IMR-90 (cell line): ENCODE measurements at regions not wholly inside any gene's neighbourhood (a gene's known extent, or its start where the extent isn't known, plus 50 kb on each side); places are given as distances from the start of the nearest gene placed in this dataset.

ENCODE experiments used
- ATAC-seq: fragments of 200-7000 bp; cut with Tn5 transposase; 2 replicates; pipeline ENCODE4 v1.9.1; 2020; ENCODE audit warnings: low read depth, mild to moderate bottlenecking, moderate library complexity
- BruUV-seq: library from RNA; stranded (reverse); fragments of 400-500 nt; replicated peaks from 2 replicates; lab custom pipeline; 2021; lab: Mats Ljungman, UMichigan
- CTCF ChIA-PET: fragments of 300-600 bp; formaldehyde crosslinking; extraction: SDS; loops from one replicate; lab custom pipeline; 2021; ENCODE audit warnings: antibody characterized with exemption; lab: Yijun Ruan, JAX
- POLR2A ChIA-PET: fragments of 300-600 bp; sonication (Branson Sonifier 250); formaldehyde crosslinking; loops from one replicate; lab custom pipeline; 2022; ENCODE audit warnings: antibody characterized with exemption; ENCODE audit not compliant: unreplicated experiment; lab: Charles Lee
- DNase-seq: peaks from one replicate; pipeline ENCODE4 v3.0.0; 2013
- H2AFZ ChIP-seq: replicated peaks from 2 replicates; pipeline ENCODE3; 2013; ENCODE audit warnings: low read length, mild to moderate bottlenecking; ENCODE audit not compliant: poor library complexity
- H2AK5ac ChIP-seq: 2 replicates; pipeline ENCODE4 v1.6.1; 2013; ENCODE audit warnings: low read depth, low read length, inconsistent platforms
- H2AK9ac ChIP-seq: replicated peaks from 2 replicates; pipeline ENCODE3; 2013; ENCODE audit warnings: mild to moderate bottlenecking, low read depth, low read length, moderate library complexity; ENCODE audit not compliant: poor library complexity
- H2BK120ac ChIP-seq: 2 replicates; pipeline ENCODE4 v1.6.1; 2013; ENCODE audit warnings: low read depth, low read length, inconsistent platforms
- H2BK15ac ChIP-seq: 3 replicates; pipeline ENCODE4 v1.6.1; 2013; ENCODE audit warnings: low read depth, low read length, inconsistent platforms
- H2BK20ac ChIP-seq: 2 replicates; pipeline ENCODE4 v1.6.1; 2013; ENCODE audit warnings: low read depth, mild to moderate bottlenecking, inconsistent platforms, low read length, moderate library complexity
- H2BK5ac ChIP-seq: 2 replicates; pipeline ENCODE4 v1.6.1; 2013; ENCODE audit warnings: mild to moderate bottlenecking, low read depth, low read length, inconsistent platforms; ENCODE audit not compliant: poor library complexity, severe bottlenecking
- H3K14ac ChIP-seq: replicated peaks from 2 replicates; pipeline ENCODE4 v1.6.1; 2013; ENCODE audit warnings: low read depth, low read length, inconsistent platforms
- H3K18ac ChIP-seq: 2 replicates; pipeline ENCODE4 v1.6.1; 2013; ENCODE audit warnings: low read depth, low read length, control low read depth
- H3K23ac ChIP-seq: 2 replicates; pipeline ENCODE4 v1.6.1; 2013; ENCODE audit warnings: low read depth, low read length, inconsistent platforms
- H3K27ac ChIP-seq: 2 replicates; pipeline ENCODE4 v1.5.1; 2013; ENCODE audit warnings: mild to moderate bottlenecking, control low read depth, low read length; ENCODE audit not compliant: insufficient read depth
- H3K27me3 ChIP-seq: 2 replicates; pipeline ENCODE4 v1.6.1; 2013; ENCODE audit warnings: low read length; ENCODE audit not compliant: control insufficient read depth, insufficient read depth
- H3K36me3 ChIP-seq: 2 replicates; pipeline ENCODE4 v1.6.1; 2013; ENCODE audit warnings: low read length, mixed read lengths; ENCODE audit not compliant: control insufficient read depth, insufficient read depth
- H3K4ac ChIP-seq: 2 replicates; pipeline ENCODE4 v1.6.1; 2013; ENCODE audit warnings: low read depth, low read length, inconsistent platforms
- H3K4me1 ChIP-seq: 2 replicates; pipeline ENCODE4 v1.6.1; 2013; ENCODE audit warnings: low read length, mixed read lengths; ENCODE audit not compliant: control insufficient read depth, insufficient read depth
- H3K4me2 ChIP-seq: 2 replicates; pipeline ENCODE4 v1.6.1; 2013; ENCODE audit warnings: low read depth, mild to moderate bottlenecking, control low read depth, low read length, moderate library complexity
- H3K4me3 ChIP-seq: 2 replicates; pipeline ENCODE4 v1.5.1; 2013; ENCODE audit warnings: low read depth, mild to moderate bottlenecking, control low read depth, low read length, moderate library complexity; ENCODE audit not compliant: insufficient read depth
- H3K56ac ChIP-seq: 2 replicates; pipeline ENCODE4 v1.6.1; 2013; ENCODE audit warnings: low read length, inconsistent platforms; ENCODE audit not compliant: insufficient read depth; ENCODE audit errors: extremely low read depth
- H3K79me1 ChIP-seq, 2 experiments: 2 replicates each; pipeline ENCODE4 v1.6.1; 2013; ENCODE audit warnings: low read length in 2 of 2, inconsistent platforms in 1 of 2, low read depth in 1 of 2
- H3K9ac ChIP-seq: 2 replicates; pipeline ENCODE4 v1.6.1; 2013; ENCODE audit warnings: low read depth, low read length, control low read depth
- H3K9me1 ChIP-seq: 2 replicates; pipeline ENCODE4 v1.6.1; 2013; ENCODE audit warnings: low read length, inconsistent platforms; ENCODE audit not compliant: insufficient read depth
- H3K9me3 ChIP-seq: 2 replicates; pipeline ENCODE4 v1.6.1; 2013; ENCODE audit warnings: low read length; ENCODE audit not compliant: control insufficient read depth, insufficient read depth
- H4K20me1 ChIP-seq: 2 replicates; pipeline ENCODE4 v1.6.1; 2013; ENCODE audit warnings: low read length, inconsistent platforms; ENCODE audit not compliant: insufficient read depth
- H4K5ac ChIP-seq: 2 replicates; pipeline ENCODE4 v1.6.1; 2013; ENCODE audit warnings: mild to moderate bottlenecking, low read depth, low read length, control low read depth
- H4K8ac ChIP-seq, 2 experiments: 2 replicates each; pipeline ENCODE4 v1.6.1; 2013; ENCODE audit warnings: low read depth in 2 of 2, low read length in 2 of 2, control low read depth in 1 of 2, inconsistent platforms in 1 of 2
- H4K91ac ChIP-seq: 2 replicates; pipeline ENCODE4 v1.6.1; 2013; ENCODE audit warnings: low read depth, low read length, inconsistent platforms; ENCODE audit not compliant: insufficient read depth
- CEBPB ChIP-seq: IDR thresholded peaks from 2 replicates; pipeline ENCODE4 v1.6.1; 2012; ENCODE audit warnings: low read depth, low read length, improper control_type of control experiment
- CHD1 ChIP-seq: IDR thresholded peaks from 2 replicates; pipeline ENCODE4 v1.6.1; 2012; ENCODE audit warnings: low read depth, low read length, improper control_type of control experiment
- ELK1 ChIP-seq: fragments of 150-350 bp; IDR thresholded peaks from 2 replicates; pipeline ENCODE4 v1.6.1; 2016; ENCODE audit warnings: low read depth, mild to moderate bottlenecking, low read length, moderate library complexity, borderline replicate concordance
- MAFK ChIP-seq: IDR thresholded peaks from 2 replicates; pipeline ENCODE4 v1.6.1; 2012; ENCODE audit warnings: low read depth, low read length, improper control_type of control experiment
- MAZ ChIP-seq: IDR thresholded peaks from 2 replicates; pipeline ENCODE4 v1.6.1; 2012; ENCODE audit warnings: low read depth, mild to moderate bottlenecking, low read length, improper control_type of control experiment, moderate library complexity, borderline replicate concordance
- MXI1 ChIP-seq: IDR thresholded peaks from 2 replicates; pipeline ENCODE4 v1.6.1; 2012; ENCODE audit warnings: low read depth, mild to moderate bottlenecking, low read length, moderate library complexity, borderline replicate concordance
- NFE2L2 ChIP-seq: fragments of 150-350 bp; IDR thresholded peaks from 2 replicates; pipeline ENCODE4 v1.6.1; 2016; ENCODE audit warnings: low read depth, mild to moderate bottlenecking, low read length
- RFX5 ChIP-seq: IDR thresholded peaks from 2 replicates; pipeline ENCODE4 v1.8.0; 2012; ENCODE audit warnings: low read depth, mild to moderate bottlenecking, low read length, moderate library complexity
- WGBS, 2 experiments: methylation state at CpG; one replicate each; pipeline versions ENCODE4 v1.1.5 to v1.1.7; 2013; ENCODE audit warnings: missing lambda C conversion rate in 2 of 2; ENCODE audit not compliant: insufficient read length in 1 of 2; ENCODE audit errors: extremely low coverage in 2 of 2; 5-methylcytosine and 5-hydroxymethylcytosine counted together
- dilution Hi-C: fragments of 300-500 bp; cut with HindIII; formaldehyde crosslinking; loops from one replicate; pipeline ENCODE4 v1.14.3; 2018; ENCODE audit warnings: low sequenced_read_pairs; ENCODE audit not compliant: unreplicated experiment
- in situ Hi-C: fragments of 300-500 bp; cut with MboI; formaldehyde crosslinking; loops from 3 replicates; pipeline ENCODE4 v1.14.3; 2019; ENCODE audit warnings: low sequenced_read_pairs, inconsistent platforms, mixed read lengths
- intact Hi-C: fragments of 100-400 bp; cut with micrococcal nuclease; formaldehyde crosslinking; loops from 2 replicates; pipeline ENCODE4 v1.10.0; 2022

DNA sequence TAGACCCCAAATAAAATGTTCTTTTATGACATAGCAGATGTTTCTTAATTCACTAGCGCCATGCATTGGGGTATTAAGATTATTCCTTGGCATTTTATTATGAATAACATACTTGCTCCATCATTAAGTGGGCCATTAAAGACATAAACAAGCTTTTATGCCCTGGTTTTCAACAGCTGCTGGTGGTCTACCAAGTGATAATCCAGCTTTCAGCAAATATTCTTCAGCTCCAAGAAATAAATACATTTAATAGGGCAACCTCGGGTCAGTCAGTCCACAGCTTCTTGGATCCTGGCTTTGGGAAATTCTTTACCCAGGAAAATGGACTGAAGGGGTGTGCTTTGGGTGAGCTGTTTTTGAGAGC lies 217.3 kb upstream of the IRX3 start:
- DNase-seq (no peak), ATAC-seq (no peak)
- no peak for TF ChIP-seq MAZ
- TF ChIP-seq ELK1 = no peak
- TF ChIP-seq MXI1 = no peak
- no peak for TF ChIP-seq MAFK
- no peak for TF ChIP-seq RFX5
- no peak for TF ChIP-seq CHD1
- no peak for TF ChIP-seq NFE2L2
- no peak for TF ChIP-seq CEBPB
- no peaks in the 10 kb centered on the region for H3K79me1 ChIP-seq
- H2BK120ac ChIP-seq = no peak overlapping the region
- no peak overlapping the region for H3K23ac ChIP-seq
- H3K27ac ChIP-seq = no peak overlapping the region
- H3K14ac ChIP-seq = no peak overlapping the region
- in situ Hi-C loops (no loop called here), dilution Hi-C loops (no loop called here), intact Hi-C loops (no loop called here)
- H2BK15ac ChIP-seq = no peak overlapping the region
- H3K4me3 ChIP-seq = no peak overlapping the region
- no peak overlapping the region for H2BK5ac ChIP-seq
- no peak overlapping the region for H3K18ac ChIP-seq
- no peak overlapping the region for H2BK20ac ChIP-seq
- H3K9me3 ChIP-seq = no peaks in the 10 kb centered on the region
- H3K4ac ChIP-seq = no peak overlapping the region
- no peaks in the 10 kb centered on the region for H4K20me1 ChIP-seq
- CTCF ChIA-PET = no interaction called here
- no peak overlapping the region for H2AK5ac ChIP-seq
- POLR2A ChIA-PET = no interaction called here
- WGBS, 2 experiments = no CpG with 5 or more reads among the region's 2 CpGs
- H3K9ac ChIP-seq = no peak overlapping the region
- H3K36me3 ChIP-seq = no peaks in the 10 kb centered on the region
- H2AFZ ChIP-seq = no peak overlapping the region
- no TSS peak for BruUV-seq
- peaks cover 5% of the 10 kb centered on the region; the same call in 1 of the 2 replicates for H3K27me3 ChIP-seq
- no peak overlapping the region for H3K56ac ChIP-seq
- H3K4me1 ChIP-seq = no peaks in the 10 kb centered on the region
- no peak overlapping the region for H2AK9ac ChIP-seq
- H4K91ac ChIP-seq = no peak overlapping the region
- no peak overlapping the region for H4K8ac ChIP-seq
- H3K4me2 ChIP-seq = no peak overlapping the region
- H4K5ac ChIP-seq = no peak overlapping the region
- H3K9me1 ChIP-seq = no peaks in the 10 kb centered on the region
